Vagina (tissue), 2 donors: ENCODE measurements at regions not wholly inside any gene's neighbourhood (a gene's known extent, or its start where the extent isn't known, plus 50 kb on each side); places are given as distances from the start of the nearest gene placed in this dataset.

Experiments
- DNase-seq, 2 donors: peaks; one replicate each; pipeline ENCODE4 v3.0.0-alpha.2; 2017; ENCODE audit errors: extremely low spot score in 2 of 2
- H3K27ac ChIP-seq: fragments of 200-600 bp; sonication (generic); one replicate; pipeline ENCODE4 v1.5.1; 2019
- H3K27me3 ChIP-seq: fragments of 200-600 bp; sonication (generic); one replicate; pipeline ENCODE4 v1.5.1; 2019
- H3K36me3 ChIP-seq, 2 donors: fragments of 200-600 bp; sonication (generic); one replicate each; pipeline ENCODE4 v1.5.1; 2017 to 2019
- H3K4me1 ChIP-seq: fragments of 200-600 bp; sonication (generic); one replicate; pipeline ENCODE4 v1.5.1; 2019
- H3K4me3 ChIP-seq, 2 donors: fragments of 200-600 bp; sonication (generic); 1 replicate in 1 of 2; 2 replicates in 1 of 2; pipeline ENCODE4 v1.5.1; 2016 to 2019
- H3K9me3 ChIP-seq: fragments of 200-600 bp; sonication (generic); one replicate; pipeline ENCODE4 v1.5.1; 2019
- CTCF ChIP-seq, 3 experiments: fragments of 450-650 bp in 2 of 3; fragments of 200-600 bp in 1 of 3; sonication (generic) in 1 of 3; IDR thresholded peaks; one replicate each; pipeline ENCODE4 v1.5.1; 2017 to 2019; ENCODE audit warnings: antibody characterized with exemption in 3 of 3, mild to moderate bottlenecking in 2 of 3, moderate library complexity in 2 of 3
- POLR2A ChIP-seq, 2 donors: fragments of 450-650 bp; IDR thresholded peaks; one replicate each; pipeline ENCODE4 v1.6.1; 2017; ENCODE audit warnings: antibody characterized with exemption in 2 of 2, mild to moderate bottlenecking in 2 of 2, moderate library complexity in 2 of 2
- POLR2AphosphoS5 ChIP-seq, 2 donors: sonication (generic); formaldehyde crosslinking; IDR thresholded peaks; one replicate each; pipeline ENCODE4 v1.9.0; 2017; ENCODE audit warnings: antibody characterized with exemption in 2 of 2, mild to moderate bottlenecking in 2 of 2, low read depth in 1 of 2; ENCODE audit not compliant: insufficient read depth in 1 of 2
- intact Hi-C: fragments of 100-400 bp; cut with DNase I; formaldehyde crosslinking; loops from one replicate; pipeline ENCODE4 v1.15.1; 2023

GRCh38 chr5:72673623-72674022, 142.8 kb upstream of the TNPO1 start:
- Histone ChIP-seq H3K27ac (no peak overlapping the region), H3K27me3 (no peaks in the 10 kb centered on the region), H3K4me3 (no peak overlapping the region), H3K4me1 (no peaks in the 10 kb centered on the region), H3K9me3 (no peaks in the 10 kb centered on the region), H3K36me3 (no peaks in the 10 kb centered on the region)
- DNase-seq, result no peak
- intact Hi-C loops, result no loop called here
- TF ChIP-seq POLR2AphosphoS5 (IDR thresholded peaks at IDR 0.05; ENCODE audit: insufficient read depth in 1 of 2, low read depth in 1 of 2) (no peak), POLR2A (IDR thresholded peaks at IDR 0.05) (no peak), CTCF (IDR thresholded peaks at IDR 0.05) (no peak)

DNA sequence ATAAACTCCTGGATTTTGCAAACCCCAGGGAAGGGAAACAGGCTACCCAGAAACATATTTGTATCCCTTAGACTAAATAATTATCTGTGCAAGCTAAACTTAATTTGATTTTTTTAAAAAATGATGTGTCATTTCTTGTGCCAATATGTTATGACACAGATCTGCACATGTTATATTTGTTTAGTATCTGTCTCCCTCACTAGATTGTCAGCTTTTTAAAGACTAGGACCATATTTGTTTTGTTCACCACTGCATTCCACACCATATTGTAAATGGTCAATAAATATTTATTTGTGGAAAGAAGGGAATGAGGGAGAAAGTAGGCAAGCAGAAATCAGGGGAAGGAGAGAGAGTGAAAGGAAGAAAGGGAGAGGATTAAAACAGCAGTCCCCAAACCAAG, 143.3 kb upstream of the TNPO1 start:
- H3K27ac ChIP-seq, result no peak overlapping the region
- H3K9me3 ChIP-seq, result no peaks in the 10 kb centered on the region
- no peaks in the 10 kb centered on the region for H3K27me3 ChIP-seq
- no peak overlapping the region for H3K4me3 ChIP-seq
- no peaks in the 10 kb centered on the region for H3K4me1 ChIP-seq
- TF ChIP-seq POLR2AphosphoS5 (IDR thresholded peaks at IDR 0.05; ENCODE audit: insufficient read depth in 1 of 2, low read depth in 1 of 2), result no peak
- TF ChIP-seq CTCF (IDR thresholded peaks at IDR 0.05), result no peak
- no peak for TF ChIP-seq POLR2A (IDR thresholded peaks at IDR 0.05)
- DNase-seq, result no peak
- intact Hi-C loops, result no loop called here
- H3K36me3 ChIP-seq, result no peaks in the 10 kb centered on the region

- intact Hi-C loops, result no loop called here
- Histone ChIP-seq H3K9me3 (no peaks in the 10 kb centered on the region), H3K4me1 (no peaks in the 10 kb centered on the region), H3K36me3 (no peaks in the 10 kb centered on the region), H3K4me3 (no peak overlapping the region), H3K27me3 (no peaks in the 10 kb centered on the region), H3K27ac (no peak overlapping the region)
- DNase-seq, result no peak
- TF ChIP-seq POLR2AphosphoS5 (IDR thresholded peaks at IDR 0.05; ENCODE audit: insufficient read depth in 1 of 2, low read depth in 1 of 2), result no peak
- no peak for TF ChIP-seq POLR2A (IDR thresholded peaks at IDR 0.05)
- no peak for TF ChIP-seq CTCF (IDR thresholded peaks at IDR 0.05)
These were observed 148.8 kb upstream of the TNPO1 start for GRCh38 chr5:72667708-72668107.

GRCh38 chr5:72662936-72663335, 153.5 kb upstream of the TNPO1 start:
- Histone ChIP-seq H3K36me3 (no peaks in the 10 kb centered on the region), H3K27ac (no peak overlapping the region), H3K4me1 (no peaks in the 10 kb centered on the region), H3K27me3 (no peaks in the 10 kb centered on the region), H3K4me3 (no peak overlapping the region), H3K9me3 (no peaks in the 10 kb centered on the region)
- intact Hi-C loops, result no loop called here
- DNase-seq, result no peak
- TF ChIP-seq CTCF (IDR thresholded peaks at IDR 0.05) (no peak), POLR2AphosphoS5 (IDR thresholded peaks at IDR 0.05; ENCODE audit: insufficient read depth in 1 of 2, low read depth in 1 of 2) (no peak), POLR2A (IDR thresholded peaks at IDR 0.05) (no peak)

GRCh38 chr5:72662305-72662704, 154.2 kb upstream of the TNPO1 start:
- TF ChIP-seq POLR2A (IDR thresholded peaks at IDR 0.05) (no peak), POLR2AphosphoS5 (IDR thresholded peaks at IDR 0.05; ENCODE audit: insufficient read depth in 1 of 2, low read depth in 1 of 2) (no peak), CTCF (IDR thresholded peaks at IDR 0.05) (no peak)
- no peaks in the 10 kb centered on the region for H3K9me3 ChIP-seq
- DNase-seq, result no peak

More at GRCh38 chr5:72662305-72662704, 154.2 kb upstream of the TNPO1 start:
- no peak overlapping the region for H3K4me3 ChIP-seq
- H3K36me3 ChIP-seq, result no peaks in the 10 kb centered on the region
- H3K27me3 ChIP-seq, result no peaks in the 10 kb centered on the region
- intact Hi-C loops, result no loop called here
- no peaks in the 10 kb centered on the region for H3K4me1 ChIP-seq
- no peak overlapping the region for H3K27ac ChIP-seq
